MM.1S (cell line): ENCODE measurements at regions not wholly inside any gene's neighbourhood (a gene's known extent, or its start where the extent isn't known, plus 50 kb on each side); places are given as distances from the start of the nearest gene placed in this dataset.
"Not testable (repeated sequence)": the region's sequence is repeated elsewhere in the genome, so short reads cannot be mapped to it uniquely, and the experiment has no call there.

Source experiments
- DNase-seq: peaks from one replicate; pipeline ENCODE4 v3.0.0-alpha.2; 2015
- H2AFZ ChIP-seq: fragments of 300-600 bp; sonication (generic); 2 replicates; pipeline ENCODE4 v1.6.0; 2016; ENCODE audit warnings: antibody characterized with exemption, low read length
- H3F3A ChIP-seq: fragments of 300-600 bp; sonication (generic); 2 replicates; pipeline ENCODE4 v1.6.1; 2016; ENCODE audit warnings: mild to moderate bottlenecking, antibody characterized with exemption, low read length, moderate library complexity, mixed read lengths; ENCODE audit not compliant: insufficient read depth
- H3K27ac ChIP-seq: fragments of 300-600 bp; sonication (generic); 2 replicates; pipeline ENCODE4 v1.5.1; 2016; ENCODE audit warnings: mild to moderate bottlenecking, low read length
- H3K27me3 ChIP-seq: fragments of 300-600 bp; sonication (generic); replicated peaks from 2 replicates; pipeline ENCODE4 v1.6.0; 2016; ENCODE audit warnings: low read length; ENCODE audit not compliant: insufficient read depth
- H3K36me3 ChIP-seq: fragments of 300-600 bp; sonication (generic); replicated peaks from 2 replicates; pipeline ENCODE4 v1.6.1; 2016; ENCODE audit warnings: mild to moderate bottlenecking, low read length, mixed read lengths; ENCODE audit not compliant: insufficient read depth
- H3K4me1 ChIP-seq: fragments of 300-600 bp; sonication (generic); 2 replicates; pipeline ENCODE4 v1.6.1; 2016; ENCODE audit warnings: low read length, mixed read lengths
- H3K4me2 ChIP-seq: fragments of 300-600 bp; sonication (generic); 2 replicates; pipeline ENCODE4 v1.6.0; 2016; ENCODE audit warnings: low read depth, low read length
- H3K4me3 ChIP-seq: fragments of 300-600 bp; sonication (generic); 2 replicates; pipeline ENCODE4 v1.5.1; 2016; ENCODE audit warnings: low read length, mixed read lengths
- H3K79me2 ChIP-seq: fragments of 300-600 bp; sonication (generic); 2 replicates; pipeline ENCODE4 v1.6.1; 2016; ENCODE audit warnings: mixed run types, low read length, mixed read lengths
- H3K9ac ChIP-seq: fragments of 300-600 bp; sonication (generic); 2 replicates; pipeline ENCODE4 v1.6.1; 2016; ENCODE audit warnings: low read length, mixed read lengths
- H3K9me2 ChIP-seq: fragments of 300-600 bp; sonication (generic); replicated peaks from 2 replicates; pipeline ENCODE4 v1.6.1; 2016; ENCODE audit warnings: mild to moderate bottlenecking, low read length, mixed read lengths; ENCODE audit not compliant: insufficient read depth
- H3K9me3 ChIP-seq: fragments of 300-600 bp; sonication (generic); replicated peaks from 2 replicates; pipeline ENCODE4 v1.6.1; 2016; ENCODE audit warnings: mild to moderate bottlenecking, low read length, mixed read lengths; ENCODE audit not compliant: insufficient read depth
- H4K20me1 ChIP-seq: fragments of 300-600 bp; sonication (generic); 2 replicates; pipeline ENCODE4 v1.6.1; 2016; ENCODE audit warnings: mild to moderate bottlenecking, low read length, moderate library complexity, mixed read lengths; ENCODE audit not compliant: insufficient read depth
- CTCF ChIP-seq: fragments of 300-600 bp; sonication (generic); IDR thresholded peaks from 2 replicates; pipeline ENCODE4 v1.5.1; 2016; ENCODE audit warnings: antibody characterized with exemption, low read length, mixed read lengths
- EZH2 ChIP-seq: fragments of 300-600 bp; sonication (generic); optimal IDR thresholded peaks from 2 replicates; pipeline ENCODE3; 2017; ENCODE audit warnings: low read depth, mild to moderate bottlenecking, antibody characterized with exemption, low read length, mixed read lengths
- EZH2phosphoT487 ChIP-seq: fragments of 300-600 bp; sonication (generic); IDR thresholded peaks from 2 replicates; pipeline ENCODE4 v1.6.1; 2018; ENCODE audit warnings: antibody characterized with exemption, low read length

- no peak overlapping the region for H3K9ac ChIP-seq
- no peak for DNase-seq
- TF ChIP-seq EZH2phosphoT487, result no peak
- TF ChIP-seq EZH2, result no peak
- no peak for TF ChIP-seq CTCF
Observed at GRCh38 chr15:26222781-26223180, 359.7 kb upstream of the ATP10A start.

GRCh38 chr15:26217043-26217442, 353.9 kb upstream of the ATP10A start:
- not testable (repeated sequence) for H3K9me2 ChIP-seq, H2AFZ ChIP-seq, H3K4me2 ChIP-seq, H3F3A ChIP-seq, H3K79me2 ChIP-seq, H3K9ac ChIP-seq, H3K9me3 ChIP-seq, H3K27me3 ChIP-seq, H3K27ac ChIP-seq, H4K20me1 ChIP-seq, H3K4me1 ChIP-seq, DNase-seq, H3K36me3 ChIP-seq, H3K4me3 ChIP-seq

More at GRCh38 chr15:26222781-26223180, 359.7 kb upstream of the ATP10A start:
- Histone ChIP-seq H3K36me3 (no peaks in the 10 kb centered on the region), H3K79me2 (no peaks in the 10 kb centered on the region), H3F3A (no peaks in the 10 kb centered on the region), H3K27ac (no peak overlapping the region), H3K9me3 (no peaks in the 10 kb centered on the region), H3K4me2 (no peak overlapping the region), H3K9me2 (no peaks in the 10 kb centered on the region), H2AFZ (no peak overlapping the region), H3K4me1 (no peaks in the 10 kb centered on the region), H3K4me3 (no peak overlapping the region), H4K20me1 (no peaks in the 10 kb centered on the region), H3K27me3 (no peaks in the 10 kb centered on the region)

- H3K27ac ChIP-seq, result no peak overlapping the region
- TF ChIP-seq EZH2 (no peak), CTCF (no peak), EZH2phosphoT487 (no peak)
- no peak for DNase-seq
- H3K27me3 ChIP-seq, result no peaks in the 10 kb centered on the region
- H2AFZ ChIP-seq, result no peak overlapping the region
- H3K9me2 ChIP-seq, result no peaks in the 10 kb centered on the region
- H3K36me3 ChIP-seq, result no peaks in the 10 kb centered on the region
- H3K4me1 ChIP-seq, result no peaks in the 10 kb centered on the region
- no peak overlapping the region for H3K4me2 ChIP-seq
- no peaks in the 10 kb centered on the region for H3F3A ChIP-seq
- H3K4me3 ChIP-seq, result no peak overlapping the region
- no peak overlapping the region for H3K9ac ChIP-seq
- no peaks in the 10 kb centered on the region for H3K9me3 ChIP-seq
- no peaks in the 10 kb centered on the region for H4K20me1 ChIP-seq
- H3K79me2 ChIP-seq, result no peaks in the 10 kb centered on the region
Observed at GRCh38 chr15:26214290-26214689, 351.2 kb upstream of the ATP10A start.

- H3K27ac ChIP-seq, result no peak overlapping the region
- DNase-seq, result no peak
- TF ChIP-seq EZH2phosphoT487, result no peak
- TF ChIP-seq EZH2, result no peak
- no peak for TF ChIP-seq CTCF
Observed at GRCh38 chr15:26213427-26213826, 350.3 kb upstream of the ATP10A start.

More at GRCh38 chr15:26213427-26213826, 350.3 kb upstream of the ATP10A start:
- H3K4me2 ChIP-seq, result no peak overlapping the region
- H3K27me3 ChIP-seq, result no peaks in the 10 kb centered on the region
- no peak overlapping the region for H2AFZ ChIP-seq
- no peaks in the 10 kb centered on the region for H3K79me2 ChIP-seq
- H3K9me2 ChIP-seq, result no peaks in the 10 kb centered on the region
- H3K9me3 ChIP-seq, result no peaks in the 10 kb centered on the region
- no peaks in the 10 kb centered on the region for H3F3A ChIP-seq
- H3K9ac ChIP-seq, result no peak overlapping the region
- H3K4me3 ChIP-seq, result no peak overlapping the region
- no peaks in the 10 kb centered on the region for H3K4me1 ChIP-seq
- no peaks in the 10 kb centered on the region for H4K20me1 ChIP-seq
- no peaks in the 10 kb centered on the region for H3K36me3 ChIP-seq
